ENCODE measurements at regions not wholly inside any gene's neighbourhood (a gene's known extent, or its start where the extent isn't known, plus 50 kb on each side); places are given as distances from the start of the nearest gene placed in this dataset.

- intact Hi-C loops (cut with micrococcal nuclease) (no loop called here), dilution Hi-C loops (cut with MboI; ENCODE audit: extremely low pct_ligation_motif_present, low sequenced_read_pairs) (no loop called here)
- Histone ChIP-seq H3K27ac (ENCODE audit: insufficient read depth, low read depth, low read length) (no peak overlapping the region), H3K9ac (replicated peaks; ENCODE audit: extremely low read depth, insufficient read depth, low read length) (no peak overlapping the region), H3K4me2 (ENCODE audit: insufficient read depth, low read length) (no peak overlapping the region), H3K4me1 (ENCODE audit: control insufficient read depth, extremely low read depth, insufficient read depth, low read length) (no peaks in the 10 kb centered on the region), H2AFZ (ENCODE audit: low read depth, low read length) (no peak overlapping the region), H3K27me3 (ENCODE audit: control insufficient read depth in 2 of 2, insufficient read depth in 2 of 2, low read length in 2 of 2) (no peaks in the 10 kb centered on the region), H3K79me2 (ENCODE audit: control insufficient read depth, insufficient read depth, low read length) (no peaks in the 10 kb centered on the region), H3K9me3 (replicated peaks; ENCODE audit: control insufficient read depth, insufficient read depth, low read length) (no peaks in the 10 kb centered on the region), H3K9me1 (replicated peaks; ENCODE audit: control insufficient read depth, extremely low read depth, insufficient read depth, low read length) (no peaks in the 10 kb centered on the region), H3K36me3 (ENCODE audit: control insufficient read depth in 2 of 2, extremely low read depth in 1 of 2, insufficient read depth in 2 of 2, low read length in 2 of 2) (no peaks in the 10 kb centered on the region), H4K20me1 (replicated peaks; ENCODE audit: control insufficient read depth, extremely low read depth, insufficient read depth, low read length) (no peaks in the 10 kb centered on the region), H3K4me3 (replicated peaks in 1 of 3; ENCODE audit: insufficient read depth in 1 of 3, low read depth in 1 of 3, low read length in 3 of 3) (no peak overlapping the region)
- DNase-seq (ENCODE audit: low read depth, low spot score): no peak
- ChIA-PET CTCF (no interaction called here), POLR2A (no interaction called here)
- BruUV-seq (replicated peaks): no TSS peak
- no peak for TF ChIP-seq EZH2 (IDR thresholded peaks at IDR 0.05; ENCODE audit: borderline replicate concordance, low read depth, low read length, severe bottlenecking)
- TF ChIP-seq POLR2AphosphoS5 (IDR thresholded peaks at IDR 0.05; ENCODE audit: insufficient read depth, low read depth, low read length): no peak
- no peak for FAIRE-seq
Measured at GRCh38 chr2:117087535-117088291, 726.8 kb upstream of the DDX18 start.

- no TSS peak for BruUV-seq (replicated peaks)
- no peaks in the 10 kb centered on the region for H3K36me3 ChIP-seq (ENCODE audit: control insufficient read depth in 2 of 2, extremely low read depth in 1 of 2, insufficient read depth in 2 of 2, low read length in 2 of 2)
- H3K4me1 ChIP-seq (ENCODE audit: control insufficient read depth, extremely low read depth, insufficient read depth, low read length): no peaks in the 10 kb centered on the region
- H3K9me1 ChIP-seq (replicated peaks; ENCODE audit: control insufficient read depth, extremely low read depth, insufficient read depth, low read length): no peaks in the 10 kb centered on the region
- H3K4me3 ChIP-seq (replicated peaks in 1 of 3; ENCODE audit: insufficient read depth in 1 of 3, low read depth in 1 of 3, low read length in 3 of 3): no peak overlapping the region
- H3K4me2 ChIP-seq (ENCODE audit: insufficient read depth, low read length): no peak overlapping the region
- FAIRE-seq (no peak), DNase-seq (ENCODE audit: low read depth, low spot score) (no peak)
- H4K20me1 ChIP-seq (replicated peaks; ENCODE audit: control insufficient read depth, extremely low read depth, insufficient read depth, low read length): no peaks in the 10 kb centered on the region
- dilution Hi-C loops (cut with MboI; ENCODE audit: extremely low pct_ligation_motif_present, low sequenced_read_pairs): no loop called here
- H3K79me2 ChIP-seq (ENCODE audit: control insufficient read depth, insufficient read depth, low read length): no peaks in the 10 kb centered on the region
- H3K27ac ChIP-seq (ENCODE audit: insufficient read depth, low read depth, low read length): no peak overlapping the region
- intact Hi-C loops (cut with micrococcal nuclease): no loop called here
- TF ChIP-seq JUN (IDR thresholded peaks at IDR 0.05; ENCODE audit: borderline replicate concordance, insufficient read depth, insufficient read length, low read depth): no peak
- TF ChIP-seq POLR2AphosphoS5 (IDR thresholded peaks at IDR 0.05; ENCODE audit: insufficient read depth, low read depth, low read length): no peak
- no peak for TF ChIP-seq EZH2 (IDR thresholded peaks at IDR 0.05; ENCODE audit: borderline replicate concordance, low read depth, low read length, severe bottlenecking)
- TF ChIP-seq GATA2 (IDR thresholded peaks at IDR 0.05; ENCODE audit: insufficient read depth, insufficient read length, low read depth, low read length): no peak
- TF ChIP-seq MYC (IDR thresholded peaks at IDR 0.05; ENCODE audit: low read depth, low read length): no peak
- TF ChIP-seq CTCF (IDR thresholded peaks at IDR 0.05; ENCODE audit: extremely low read depth in 1 of 2, insufficient read depth in 1 of 2, low read depth in 1 of 2, low read length in 2 of 2): no peak
- no peak for TF ChIP-seq MAX (IDR thresholded peaks at IDR 0.05; ENCODE audit: insufficient read depth, insufficient read length)
- no peak for TF ChIP-seq POLR2A (IDR thresholded peaks at IDR 0.05; ENCODE audit: low read depth, low read length)
- TF ChIP-seq FOS (IDR thresholded peaks at IDR 0.05; ENCODE audit: borderline replicate concordance, insufficient read depth, low read length): no peak
- no peak overlapping the region for H3K9ac ChIP-seq (replicated peaks; ENCODE audit: extremely low read depth, insufficient read depth, low read length)
- no peaks in the 10 kb centered on the region for H3K27me3 ChIP-seq (ENCODE audit: control insufficient read depth in 2 of 2, insufficient read depth in 2 of 2, low read length in 2 of 2)
- peaks cover 3% of the 10 kb centered on the region for H3K9me3 ChIP-seq (replicated peaks; ENCODE audit: control insufficient read depth, insufficient read depth, low read length)
- ChIA-PET POLR2A (no interaction called here), CTCF (no interaction called here)
- no peak overlapping the region for H2AFZ ChIP-seq (ENCODE audit: low read depth, low read length)
Measured at GRCh38 chr2:117091041-117091837, 723.3 kb upstream of the DDX18 start.
